Upper lobe of left lung (tissue), 4 donors: ENCODE measurements at regions not wholly inside any gene's neighbourhood (a gene's known extent, or its start where the extent isn't known, plus 50 kb on each side); places are given as distances from the start of the nearest gene placed in this dataset.

Experiments
- CTCF ChIP-seq, 6 experiments: fragments of 450-650 bp in 4 of 6; fragments of 200-600 bp in 2 of 6; sonication (generic) in 2 of 6; IDR thresholded peaks; one replicate each; pipeline ENCODE4 v1.5.1; 2016 to 2019; ENCODE audit warnings: antibody characterized with exemption in 6 of 6
- POLR2A ChIP-seq, 4 donors: fragments of 450-650 bp; IDR thresholded peaks; one replicate each; pipeline ENCODE4 v1.5.1; 2016 to 2017; ENCODE audit warnings: antibody characterized with exemption in 4 of 4, mild to moderate bottlenecking in 2 of 4
- POLR2AphosphoS5 ChIP-seq, 2 donors: sonication (generic); formaldehyde crosslinking; IDR thresholded peaks; one replicate each; pipeline ENCODE4 v1.5.1; 2017; ENCODE audit warnings: antibody characterized with exemption in 2 of 2

- TF ChIP-seq POLR2A (IDR thresholded peaks at IDR 0.05) (no peak), CTCF (IDR thresholded peaks at IDR 0.05) (no peak), POLR2AphosphoS5 (IDR thresholded peaks at IDR 0.05) (no peak)
Measured at GRCh38 chrY:12559007-12559406, 142.0 kb upstream of the USP9Y start.
